ENCODE measurements at regions not wholly inside any gene's neighbourhood (a gene's known extent, or its start where the extent isn't known, plus 50 kb on each side); places are given as distances from the start of the nearest gene placed in this dataset.
"Not testable (repeated sequence)": the region's sequence is repeated elsewhere in the genome, so short reads cannot be mapped to it uniquely, and the experiment has no call there.

- DNase-seq (ENCODE audit: low read depth) = no peak
- TF ChIP-seq, protein P1, sequence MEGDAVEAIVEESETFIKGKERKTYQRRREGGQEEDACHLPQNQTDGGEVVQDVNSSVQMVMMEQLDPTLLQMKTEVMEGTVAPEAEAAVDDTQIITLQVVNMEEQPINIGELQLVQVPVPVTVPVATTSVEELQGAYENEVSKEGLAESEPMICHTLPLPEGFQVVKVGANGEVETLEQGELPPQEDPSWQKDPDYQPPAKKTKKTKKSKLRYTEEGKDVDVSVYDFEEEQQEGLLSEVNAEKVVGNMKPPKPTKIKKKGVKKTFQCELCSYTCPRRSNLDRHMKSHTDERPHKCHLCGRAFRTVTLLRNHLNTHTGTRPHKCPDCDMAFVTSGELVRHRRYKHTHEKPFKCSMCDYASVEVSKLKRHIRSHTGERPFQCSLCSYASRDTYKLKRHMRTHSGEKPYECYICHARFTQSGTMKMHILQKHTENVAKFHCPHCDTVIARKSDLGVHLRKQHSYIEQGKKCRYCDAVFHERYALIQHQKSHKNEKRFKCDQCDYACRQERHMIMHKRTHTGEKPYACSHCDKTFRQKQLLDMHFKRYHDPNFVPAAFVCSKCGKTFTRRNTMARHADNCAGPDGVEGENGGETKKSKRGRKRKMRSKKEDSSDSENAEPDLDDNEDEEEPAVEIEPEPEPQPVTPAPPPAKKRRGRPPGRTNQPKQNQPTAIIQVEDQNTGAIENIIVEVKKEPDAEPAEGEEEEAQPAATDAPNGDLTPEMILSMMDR (IDR thresholded peaks at IDR 0.05; ENCODE audit: insufficient read depth, low read depth, low read length) = peak; percentile 18
- H3K4me3 ChIP-seq (ENCODE audit: low read depth, low read length) = no peak overlapping the region
Measured at GRCh38 chr14:85856430-85856829, 326.5 kb downstream of the FLRT2 start.

DNA sequence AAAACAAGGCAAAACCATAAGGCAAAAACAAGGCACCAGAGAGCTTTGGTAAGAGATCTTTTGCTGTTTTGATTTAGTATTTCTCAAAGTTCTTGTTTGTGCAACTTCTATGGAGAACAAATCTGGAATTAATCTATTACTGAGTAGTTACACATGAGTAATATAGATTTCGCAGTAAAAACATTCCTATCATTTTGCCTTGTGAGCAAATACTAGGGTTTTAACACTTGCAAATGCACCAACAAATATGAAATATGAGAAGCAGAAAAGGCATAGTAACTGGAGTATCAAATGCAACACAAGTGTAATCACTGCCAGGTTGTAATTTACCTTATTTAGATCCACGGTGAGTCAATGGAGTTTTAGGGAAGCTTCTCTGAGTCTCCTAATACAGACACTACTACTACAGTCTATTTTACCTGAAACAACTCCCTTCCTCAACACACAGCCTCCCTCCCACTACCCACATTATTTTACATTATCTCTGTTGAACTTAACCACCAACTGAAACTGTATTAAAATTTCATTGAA lies 324.1 kb downstream of the FLRT2 start:
- DNase-seq (ENCODE audit: low read depth) = peak; percentile 6
- no peak overlapping the region for H3K4me3 ChIP-seq (ENCODE audit: low read depth, low read length)
- TF ChIP-seq, protein P1 (IDR thresholded peaks at IDR 0.05; ENCODE audit: insufficient read depth, low read depth, low read length) = no peak

DNA sequence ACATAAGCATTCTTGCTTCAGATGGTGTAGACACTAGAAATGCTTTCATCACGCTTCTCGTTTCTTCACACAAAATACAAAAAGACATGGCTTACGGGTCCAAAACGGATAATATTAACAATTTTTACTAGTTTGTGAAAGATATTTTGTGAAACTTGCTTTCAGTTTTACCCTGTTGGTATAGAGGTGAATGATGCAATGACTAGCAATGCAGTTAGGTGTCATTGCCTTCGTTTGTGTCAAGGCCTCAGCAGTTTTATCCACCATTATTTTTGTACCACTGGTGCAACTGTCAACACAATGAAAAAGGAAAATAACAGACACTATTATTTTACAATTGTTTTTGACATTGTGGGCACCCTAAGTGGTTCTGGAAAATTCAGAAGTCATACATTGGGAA lies 323.0 kb downstream of the FLRT2 start:
- DNase-seq (ENCODE audit: low read depth) = no peak
- H3K4me3 ChIP-seq (ENCODE audit: low read depth, low read length) = no peak overlapping the region
- TF ChIP-seq, protein P1 (IDR thresholded peaks at IDR 0.05; ENCODE audit: insufficient read depth, low read depth, low read length) = no peak

- H3K4me3 ChIP-seq (ENCODE audit: low read depth, low read length) = not testable (repeated sequence)
- DNase-seq (ENCODE audit: low read depth) = peak; percentile 12
Measured at GRCh38 chr14:85852123-85852522, 322.2 kb downstream of the FLRT2 start.

DNA sequence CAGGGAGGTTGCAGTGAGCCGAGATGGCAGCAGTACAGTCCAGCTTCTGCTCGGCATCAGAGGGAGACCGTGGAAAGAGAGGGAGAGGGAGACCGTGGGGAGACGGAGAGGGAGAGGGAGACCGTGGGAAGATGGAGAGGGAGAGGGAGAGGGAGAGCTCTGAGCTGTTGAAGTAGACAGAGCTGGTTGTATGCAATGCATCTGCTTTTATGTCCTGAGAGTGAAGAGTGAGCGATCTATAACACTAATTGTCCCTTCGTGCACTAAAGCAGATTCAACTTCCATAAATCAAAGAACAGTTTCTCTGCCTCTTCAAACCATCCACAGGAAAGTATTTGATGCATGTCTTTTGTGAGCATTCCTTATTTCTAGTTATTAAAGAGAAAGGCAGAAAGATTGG lies 300.6 kb downstream of the FLRT2 start:
- H3K4me3 ChIP-seq (ENCODE audit: low read depth, low read length); DNase-seq (ENCODE audit: low read depth): not testable (repeated sequence)

DNA sequence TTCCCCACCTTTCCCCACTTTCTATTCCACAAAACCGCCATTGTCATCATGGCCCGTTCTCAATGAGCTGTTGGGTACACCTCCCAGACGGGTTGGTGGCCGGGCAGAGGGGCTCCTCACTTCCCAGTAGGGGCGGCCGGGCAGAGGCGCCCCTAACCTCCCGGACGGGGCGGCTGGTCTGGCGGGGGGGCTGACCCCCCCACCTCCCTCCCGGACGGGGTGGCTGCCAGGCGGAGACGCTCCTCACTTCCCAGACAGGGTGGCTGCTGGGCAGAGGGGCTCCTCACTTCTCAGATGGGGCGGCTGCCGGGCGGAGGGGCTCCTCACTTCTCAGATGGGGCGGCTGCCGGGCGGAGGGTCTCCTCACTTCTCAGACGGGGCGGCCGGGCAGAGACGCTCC lies 299.7 kb downstream of the FLRT2 start:
- not testable (repeated sequence) for DNase-seq (ENCODE audit: low read depth); H3K4me3 ChIP-seq (ENCODE audit: low read depth, low read length)

DNA sequence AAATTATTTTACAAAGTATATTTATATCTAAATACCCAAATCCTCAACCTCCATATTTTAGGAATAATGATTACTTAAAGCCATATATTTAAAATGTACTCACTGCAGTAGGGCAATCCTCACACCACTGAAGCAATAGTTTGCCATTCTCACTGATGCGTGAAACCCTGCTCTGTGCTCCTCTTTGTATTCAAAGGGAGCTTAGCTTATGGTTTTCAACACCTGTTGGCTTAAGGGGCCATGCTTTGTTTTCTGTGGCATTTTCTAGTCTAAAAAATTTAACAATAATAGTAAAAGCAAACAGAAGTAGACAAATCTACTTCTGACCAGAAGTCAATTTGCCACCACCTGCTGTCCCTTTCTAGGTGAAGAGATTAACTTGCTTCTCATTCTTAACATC lies 294.6 kb downstream of the FLRT2 start:
- H3K4me3 ChIP-seq (ENCODE audit: low read depth, low read length) = no peak overlapping the region
- TF ChIP-seq, protein P1 (IDR thresholded peaks at IDR 0.05; ENCODE audit: insufficient read depth, low read depth, low read length) = no peak
- no peak for DNase-seq (ENCODE audit: low read depth)

DNA sequence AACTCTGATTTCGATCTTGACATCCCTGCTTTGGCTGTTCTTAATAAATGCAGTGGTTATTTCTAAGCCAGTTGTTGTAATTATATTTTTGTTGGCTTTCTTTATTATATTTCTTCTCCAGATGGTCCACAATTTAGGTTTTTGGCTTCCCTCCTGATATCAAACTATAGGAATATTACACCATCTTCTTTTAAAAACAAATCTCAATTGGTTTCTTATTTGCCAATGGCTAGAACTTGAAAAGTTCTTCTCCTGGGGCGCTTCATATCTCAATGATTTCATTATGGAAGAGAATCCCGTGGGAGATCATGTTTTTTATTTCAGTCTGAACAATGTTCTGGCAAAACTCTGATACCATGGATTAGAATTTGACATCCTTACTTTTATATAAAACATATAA lies 292.3 kb downstream of the FLRT2 start:
- DNase-seq (ENCODE audit: low read depth) = no peak
- TF ChIP-seq, protein P1 (IDR thresholded peaks at IDR 0.05; ENCODE audit: insufficient read depth, low read depth, low read length) = no peak
- no peak overlapping the region for H3K4me3 ChIP-seq (ENCODE audit: low read depth, low read length)

GRCh38 chr14:85817430-85817829 lies 287.5 kb downstream of the FLRT2 start:
- TF ChIP-seq, protein P1 (IDR thresholded peaks at IDR 0.05; ENCODE audit: insufficient read depth, low read depth, low read length) = no peak
- no peak for DNase-seq (ENCODE audit: low read depth)
- H3K4me3 ChIP-seq (ENCODE audit: low read depth, low read length) = no peak overlapping the region

Measured in fibroblast of villous mesenchyme (primary cell).